H1 (cell line): ENCODE measurements at regions not wholly inside any gene's neighbourhood (a gene's known extent, or its start where the extent isn't known, plus 50 kb on each side); places are given as distances from the start of the nearest gene placed in this dataset.

Experiments used
- E2F6 ChIP-seq: IDR thresholded peaks from 2 replicates; pipeline ENCODE4 v1.6.1; 2012; ENCODE audit warnings: inconsistent platforms
- GTF2F1 ChIP-seq: IDR thresholded peaks from 2 replicates; pipeline ENCODE4 v1.6.1; 2012; ENCODE audit warnings: low read depth, low read length, improper control_type of control experiment, borderline replicate concordance

- TF ChIP-seq E2F6 (no peak), GTF2F1 (no peak)
Observed at GRCh38 chr20:20802328-20802727, 89.9 kb upstream of the RALGAPA2 start (continued).
